ENCODE measurements at regions not wholly inside any gene's neighbourhood (a gene's known extent, or its start where the extent isn't known, plus 50 kb on each side); places are given as distances from the start of the nearest gene placed in this dataset.
"Not testable (repeated sequence)": the region's sequence is repeated elsewhere in the genome, so short reads cannot be mapped to it uniquely, and the experiment has no call there.

- no peak for DNase-seq
Observed at GRCh38 chr1:203926025-203926540, 64.7 kb downstream of the SNRPE start.

DNA sequence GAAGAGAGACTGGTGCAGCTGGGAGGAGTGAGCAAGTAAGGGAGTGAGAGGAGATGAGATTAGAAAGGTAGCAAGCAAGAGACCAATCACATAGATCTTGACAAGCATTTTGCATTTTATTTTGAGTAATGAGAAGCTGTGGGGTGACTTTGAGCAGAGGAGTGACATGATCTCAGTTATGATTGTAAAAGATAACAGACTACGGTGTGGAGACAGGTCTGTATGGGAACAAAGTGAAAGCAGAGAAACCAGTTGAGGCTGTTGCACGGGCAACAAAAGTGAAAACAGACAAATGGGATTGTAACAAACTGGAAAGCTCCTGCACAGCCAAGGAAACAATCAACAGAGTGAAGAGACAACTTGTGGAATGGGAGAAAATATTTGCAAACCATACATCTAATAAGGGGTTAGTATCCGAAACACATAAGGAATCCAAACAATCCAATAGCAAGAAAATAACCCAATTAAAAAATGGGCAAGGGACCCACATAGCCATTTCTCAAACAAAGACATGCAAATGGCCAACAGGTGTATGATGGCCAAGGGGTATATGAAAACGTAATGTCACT is 68.4 kb downstream of the SNRPE start:
- no peak for DNase-seq

GRCh38 chr1:203930342-203930741 is 68.9 kb downstream of the SNRPE start:
- no peak for DNase-seq

DNA sequence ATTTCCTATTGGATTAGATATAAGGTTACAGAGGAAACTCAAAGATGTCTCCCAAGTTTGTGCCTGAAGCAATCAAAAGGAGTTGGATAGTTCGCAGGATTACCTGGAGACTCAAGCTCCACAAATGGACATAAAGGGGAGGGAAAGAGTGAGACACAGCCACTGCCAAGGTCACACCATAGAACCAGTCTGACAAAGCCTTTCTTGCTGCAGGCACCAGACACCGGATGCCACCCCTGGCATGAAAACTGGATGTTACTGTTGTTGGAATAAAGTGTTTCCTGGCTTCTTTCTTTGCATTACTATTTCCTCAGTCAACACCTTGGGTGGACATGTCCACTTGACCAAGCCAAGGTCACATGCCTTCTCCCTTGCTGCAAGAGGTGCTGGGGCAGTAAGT is 70.6 kb downstream of the SNRPE start:
- no peak for DNase-seq

- no peak for DNase-seq
Observed at GRCh38 chr1:203932556-203932955, 71.2 kb downstream of the SNRPE start.

- DNase-seq = no peak
Observed at GRCh38 chr1:203934027-203934426, 72.6 kb downstream of the SNRPE start.

GRCh38 chr1:203934651-203935050 is 73.3 kb downstream of the SNRPE start:
- DNase-seq = no peak

GRCh38 chr1:203935321-203935720 is 73.9 kb downstream of the SNRPE start:
- DNase-seq = no peak

DNA sequence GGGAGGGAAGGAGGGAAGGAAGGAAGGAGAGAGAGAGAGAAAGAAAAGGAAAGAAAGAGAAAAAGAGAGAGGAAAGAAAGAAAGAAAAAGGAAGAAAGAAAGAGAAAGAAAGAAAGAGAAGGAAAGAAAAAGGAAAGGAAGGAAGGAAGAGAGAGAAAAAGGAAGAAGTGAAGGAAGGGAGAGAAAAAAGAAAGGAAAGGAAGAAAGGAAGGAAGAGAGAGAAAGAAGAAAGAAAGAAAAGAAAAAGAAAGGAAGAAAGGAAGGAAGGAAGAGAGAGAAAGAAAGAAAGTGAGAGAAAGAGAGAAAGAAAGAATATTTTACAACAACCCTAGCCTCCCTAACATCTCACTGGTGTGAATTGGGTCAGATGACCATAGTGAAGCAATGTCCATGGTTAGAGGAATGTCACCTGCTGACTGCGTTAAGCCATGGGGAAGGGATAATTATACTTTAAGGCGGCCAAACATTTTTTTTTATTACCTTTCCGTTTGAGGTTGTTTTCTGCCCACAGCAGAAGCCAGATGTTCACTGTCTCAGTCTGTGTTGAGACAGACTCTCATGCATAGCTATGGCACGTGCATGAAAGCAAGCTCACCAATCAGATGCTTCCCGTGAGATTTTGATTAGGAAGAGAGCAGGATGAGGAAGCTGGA is 76.4 kb downstream of the SNRPE start:
- DNase-seq = no peak

- no peak for DNase-seq
Observed at GRCh38 chr1:203944651-203945404, 83.4 kb downstream of the SNRPE start.

DNA sequence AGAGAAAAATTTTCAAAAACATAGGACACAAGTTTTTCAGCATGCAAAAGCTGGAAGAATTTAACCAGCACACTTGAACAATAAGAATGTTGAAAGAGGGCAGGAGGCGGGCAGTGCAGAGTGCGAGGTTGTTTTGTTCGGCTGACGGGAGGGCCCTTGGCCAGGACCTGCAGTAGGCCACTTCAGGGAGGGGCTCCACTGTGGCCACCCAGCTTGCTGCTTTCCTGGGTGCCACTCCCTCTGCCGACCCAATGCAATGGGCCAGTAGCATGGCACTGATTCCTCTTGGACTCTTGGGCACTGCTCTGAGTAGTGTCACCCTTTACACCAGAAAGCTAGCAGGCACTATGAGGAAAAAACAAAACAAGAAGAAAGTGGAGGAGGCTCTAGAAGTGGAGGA is 92.9 kb downstream of the SNRPE start:
- no peak for DNase-seq

- no peak for DNase-seq
Observed at GRCh38 chr1:203954788-203955552, 93.6 kb downstream of the SNRPE start.

DNA sequence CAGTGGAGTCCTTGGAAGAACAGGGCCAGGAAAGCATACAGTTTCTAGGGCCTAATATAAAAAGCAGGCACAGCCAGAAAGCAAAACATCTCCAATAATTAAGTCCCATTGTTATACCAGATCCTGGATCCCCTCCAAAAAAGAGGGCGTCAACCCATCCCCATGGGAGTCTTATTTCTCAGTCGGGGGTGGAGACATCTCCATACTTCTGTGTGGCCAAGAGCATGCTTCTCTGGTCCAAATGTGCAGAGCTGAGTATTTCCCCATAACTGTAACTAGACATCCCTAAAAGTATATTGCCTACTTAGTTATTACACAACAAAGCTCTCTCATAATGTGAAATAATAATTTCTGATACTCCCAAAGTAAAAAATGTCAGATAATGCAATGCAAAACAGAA is 104.2 kb upstream of the SOX13 start:
- no peak for DNase-seq

- DNase-seq = no peak
Observed at GRCh38 chr1:203969846-203970245, 103.1 kb upstream of the SOX13 start.

DNA sequence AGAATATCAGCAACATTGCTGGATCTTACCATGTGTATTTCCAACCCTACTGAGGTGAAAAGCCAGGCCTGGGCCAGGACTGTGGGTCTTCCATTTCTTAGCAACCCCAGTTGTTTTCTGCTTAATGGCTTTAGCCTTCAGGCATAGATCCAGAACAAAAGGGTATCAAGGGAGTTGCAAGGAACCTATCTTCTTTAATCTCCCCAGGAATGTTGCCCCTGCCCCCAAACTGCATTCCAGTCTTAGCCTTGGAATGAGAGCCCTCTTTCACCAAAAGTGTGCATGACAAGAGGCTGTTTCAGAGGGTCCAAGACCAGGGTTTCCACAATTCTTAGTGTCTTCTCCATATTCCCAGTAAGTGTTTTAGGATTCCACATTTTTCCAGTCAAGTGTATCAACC is 87.9 kb upstream of the SOX13 start:
- DNase-seq = no peak

GRCh38 chr1:203985676-203986075 is 87.2 kb upstream of the SOX13 start:
- no peak for DNase-seq

DNA sequence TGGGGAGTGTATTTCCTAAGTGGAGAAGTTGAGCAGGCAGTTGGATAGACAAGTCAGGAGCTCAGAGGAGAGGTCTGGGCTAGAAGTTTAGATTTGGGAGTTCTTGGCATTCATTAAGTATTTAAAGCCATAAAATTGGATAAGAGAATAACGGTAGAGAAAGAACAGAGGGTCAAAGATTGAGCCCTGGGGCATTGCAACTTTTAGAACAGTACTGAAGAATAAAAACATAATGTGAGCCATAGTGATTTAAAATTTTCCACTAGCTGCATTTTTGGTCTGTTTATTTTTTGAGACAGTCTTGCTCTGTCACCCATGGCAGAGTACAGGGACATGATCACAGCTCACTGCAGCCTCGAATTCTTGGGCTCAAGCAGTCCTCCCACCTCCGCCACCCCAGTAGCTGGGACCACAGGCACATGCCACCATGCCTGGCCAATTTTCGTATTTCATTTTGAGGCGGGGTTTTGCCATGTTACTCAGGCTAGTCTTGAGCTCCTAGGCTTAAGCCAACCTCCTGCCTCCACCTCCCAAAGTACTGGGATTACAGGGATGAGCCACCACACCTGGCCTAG is 85.9 kb upstream of the SOX13 start:
- no peak for DNase-seq

DNA sequence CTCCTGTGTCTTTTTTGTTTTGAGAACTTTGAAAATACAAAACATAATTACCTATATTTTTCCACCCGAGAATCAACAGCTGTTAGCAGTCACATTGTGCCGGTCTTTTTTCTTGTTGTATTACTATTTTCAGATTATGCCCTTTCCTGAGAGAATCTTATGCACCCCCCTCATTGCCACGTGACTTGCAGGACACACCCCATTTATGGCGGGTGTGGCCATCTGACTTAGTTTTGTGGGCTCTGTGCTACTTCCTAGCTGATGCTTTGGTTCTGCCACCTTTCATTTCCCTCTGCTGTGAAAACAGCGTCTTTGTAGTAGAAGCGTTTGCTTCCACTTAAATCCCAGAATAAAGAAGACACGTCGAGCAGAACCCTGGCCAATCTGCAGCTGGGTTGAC is 82.8 kb upstream of the SOX13 start:
- no peak for DNase-seq

- DNase-seq = no peak
Observed at GRCh38 chr1:203992440-203992839, 80.5 kb upstream of the SOX13 start.

GRCh38 chr1:203993256-203993655 is 79.7 kb upstream of the SOX13 start:
- no peak for DNase-seq

GRCh38 chr1:203995228-203995627 is 77.7 kb upstream of the SOX13 start:
- DNase-seq = no peak

DNA sequence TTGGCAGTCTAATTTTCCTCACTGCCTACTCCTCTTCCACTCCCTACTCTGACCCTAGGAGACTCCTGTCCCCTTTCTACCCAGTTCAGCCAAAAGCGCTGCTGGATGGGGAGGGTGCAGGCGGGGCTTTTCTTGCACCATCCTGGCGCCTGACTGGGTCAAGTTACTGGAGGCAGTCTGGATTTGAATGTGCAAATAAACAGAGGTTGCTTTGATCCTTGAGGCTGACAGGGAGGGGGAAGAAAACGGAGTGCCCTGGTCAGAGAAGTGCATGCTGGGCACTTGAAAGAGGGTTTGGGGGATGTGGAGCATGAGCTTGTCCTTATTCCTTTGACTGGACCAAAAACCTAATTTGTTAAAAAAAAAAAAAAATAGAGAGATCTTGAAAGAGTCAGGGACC is 76.8 kb upstream of the SOX13 start:
- peak; percentile 24 for DNase-seq

- not testable (repeated sequence) for DNase-seq
Observed at GRCh38 chr1:203998571-203998970, 74.3 kb upstream of the SOX13 start.
